ENCODE measurements at regions not wholly inside any gene's neighbourhood (a gene's known extent, or its start where the extent isn't known, plus 50 kb on each side); places are given as distances from the start of the nearest gene placed in this dataset.

- no peak for TF ChIP-seq EZH2 (IDR thresholded peaks at IDR 0.05; ENCODE audit: insufficient read depth, poor library complexity, severe bottlenecking)
- no peak for TF ChIP-seq EZH2phosphoT487 (IDR thresholded peaks at IDR 0.05; ENCODE audit: insufficient read depth, low read depth)
Measured at GRCh38 chr14:98262566-98262965, 1009.4 kb downstream of the BCL11B start.

All from GM23248 (cell line).